ENCODE measurements at regions not wholly inside any gene's neighbourhood (a gene's known extent, or its start where the extent isn't known, plus 50 kb on each side); places are given as distances from the start of the nearest gene placed in this dataset.

DNA sequence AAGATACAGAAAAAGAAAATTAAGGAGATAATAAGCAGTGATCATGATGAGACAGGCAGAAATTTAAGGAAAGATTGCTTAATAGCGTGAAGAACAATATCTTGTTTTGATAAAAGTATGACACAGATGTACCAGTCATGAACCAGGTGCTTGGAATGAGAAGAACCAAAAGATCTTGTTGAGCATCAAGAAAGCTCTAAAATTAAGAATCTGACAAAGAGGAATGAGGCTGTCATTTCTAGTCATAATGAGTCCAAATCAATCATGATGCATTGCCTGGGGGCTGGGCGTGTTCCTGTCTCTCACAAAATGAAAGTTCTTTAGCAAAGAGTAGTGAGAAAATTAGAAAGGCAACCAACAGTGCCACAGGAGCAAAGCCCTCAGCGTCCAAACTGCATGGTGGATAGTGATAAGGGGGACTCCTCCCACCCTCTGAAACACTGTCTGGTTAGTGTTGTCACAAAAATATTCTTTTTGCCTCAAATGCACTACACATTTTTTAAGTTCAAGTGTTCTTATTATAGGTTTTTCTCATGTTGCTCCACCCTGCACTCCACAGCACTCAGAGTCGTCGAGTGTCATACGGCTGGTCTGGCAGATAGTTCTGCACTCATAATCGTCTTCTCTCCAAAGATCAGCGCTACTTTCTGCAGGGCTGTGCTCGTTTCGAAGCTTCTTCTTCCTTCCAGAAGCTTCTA is 439.6 kb downstream of the TNS3 start:
- no peak for TF ChIP-seq POLR2A (IDR thresholded peaks at IDR 0.05)
- TF ChIP-seq, protein P1, sequence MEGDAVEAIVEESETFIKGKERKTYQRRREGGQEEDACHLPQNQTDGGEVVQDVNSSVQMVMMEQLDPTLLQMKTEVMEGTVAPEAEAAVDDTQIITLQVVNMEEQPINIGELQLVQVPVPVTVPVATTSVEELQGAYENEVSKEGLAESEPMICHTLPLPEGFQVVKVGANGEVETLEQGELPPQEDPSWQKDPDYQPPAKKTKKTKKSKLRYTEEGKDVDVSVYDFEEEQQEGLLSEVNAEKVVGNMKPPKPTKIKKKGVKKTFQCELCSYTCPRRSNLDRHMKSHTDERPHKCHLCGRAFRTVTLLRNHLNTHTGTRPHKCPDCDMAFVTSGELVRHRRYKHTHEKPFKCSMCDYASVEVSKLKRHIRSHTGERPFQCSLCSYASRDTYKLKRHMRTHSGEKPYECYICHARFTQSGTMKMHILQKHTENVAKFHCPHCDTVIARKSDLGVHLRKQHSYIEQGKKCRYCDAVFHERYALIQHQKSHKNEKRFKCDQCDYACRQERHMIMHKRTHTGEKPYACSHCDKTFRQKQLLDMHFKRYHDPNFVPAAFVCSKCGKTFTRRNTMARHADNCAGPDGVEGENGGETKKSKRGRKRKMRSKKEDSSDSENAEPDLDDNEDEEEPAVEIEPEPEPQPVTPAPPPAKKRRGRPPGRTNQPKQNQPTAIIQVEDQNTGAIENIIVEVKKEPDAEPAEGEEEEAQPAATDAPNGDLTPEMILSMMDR (IDR thresholded peaks at IDR 0.05 in 4 of 5, conservative IDR thresholded peaks at IDR 0.05 in 1 of 5): no peak
